ENCODE measurements at regions not wholly inside any gene's neighbourhood (a gene's known extent, or its start where the extent isn't known, plus 50 kb on each side); places are given as distances from the start of the nearest gene placed in this dataset.
"Not testable (repeated sequence)": the region's sequence is repeated elsewhere in the genome, so short reads cannot be mapped to it uniquely, and the experiment has no call there.

DNA sequence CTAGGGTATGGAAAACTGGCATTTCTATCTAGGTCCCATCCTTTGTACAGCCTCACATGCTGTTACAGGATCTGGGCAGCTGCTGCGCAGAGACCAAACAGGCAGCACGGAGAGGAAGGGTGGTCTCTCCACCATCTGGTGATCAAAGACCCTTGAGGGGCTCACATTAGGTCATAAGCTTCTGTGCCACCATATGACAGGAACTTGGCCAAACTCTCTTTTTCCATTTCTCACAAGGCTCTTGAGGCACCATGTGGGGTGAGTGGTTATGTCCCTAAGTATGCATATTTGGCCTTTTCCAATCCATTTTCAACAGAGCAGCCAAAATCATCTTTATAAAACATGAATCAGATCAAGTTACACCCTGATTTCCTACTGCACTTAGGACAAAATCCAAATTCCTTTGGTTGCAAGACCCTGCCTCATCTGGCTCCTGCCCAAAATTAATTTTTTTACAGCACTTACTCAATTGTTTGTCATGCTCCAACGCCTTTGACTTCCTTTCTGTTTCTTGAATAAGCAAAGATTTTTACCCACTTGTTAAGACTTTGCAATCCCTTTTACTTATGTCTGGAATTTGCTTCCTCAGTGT lies 730.0 kb downstream of the MAT2B start:
- DNase-seq, result no peak
- no peaks in the 10 kb centered on the region for H3K4me1 Mint-ChIP-seq
- H3K36me3 Mint-ChIP-seq, result no peaks in the 10 kb centered on the region
- POLR2A ChIA-PET (ENCODE audit: partially characterized antibody), result no interaction called here
- no peaks in the 10 kb centered on the region for H3K36me3 ChIP-seq (ENCODE audit: insufficient read depth, low read length)
- no peaks in the 10 kb centered on the region for H3K27me3 ChIP-seq (ENCODE audit: insufficient read depth, low read length)
- no peak overlapping the region for H3K27ac Mint-ChIP-seq
- peaks cover 0 to 8% (median under 1%) of the 10 kb centered on the region in 8 donors for H3K9me3 Mint-ChIP-seq
- H3K9me3 ChIP-seq (ENCODE audit: control insufficient read depth in 1 of 2, low read length in 2 of 2), result no peaks in the 10 kb centered on the region
- H3K4me1 ChIP-seq (ENCODE audit: insufficient read depth, low read length), result no peaks in the 10 kb centered on the region
- H3K27me3 Mint-ChIP-seq, result no peaks in the 10 kb centered on the region
- no peak overlapping the region for H3K4me3 Mint-ChIP-seq
- H3K27ac ChIP-seq (ENCODE audit: low read depth, low read length), result no peak overlapping the region
- H3K4me3 ChIP-seq (ENCODE audit: low read length in 2 of 2), result no peak overlapping the region
- CTCF ChIA-PET (ENCODE audit: partially characterized antibody), result no interaction called here
- intact Hi-C loops (cut with micrococcal nuclease), result no loop called here

DNA sequence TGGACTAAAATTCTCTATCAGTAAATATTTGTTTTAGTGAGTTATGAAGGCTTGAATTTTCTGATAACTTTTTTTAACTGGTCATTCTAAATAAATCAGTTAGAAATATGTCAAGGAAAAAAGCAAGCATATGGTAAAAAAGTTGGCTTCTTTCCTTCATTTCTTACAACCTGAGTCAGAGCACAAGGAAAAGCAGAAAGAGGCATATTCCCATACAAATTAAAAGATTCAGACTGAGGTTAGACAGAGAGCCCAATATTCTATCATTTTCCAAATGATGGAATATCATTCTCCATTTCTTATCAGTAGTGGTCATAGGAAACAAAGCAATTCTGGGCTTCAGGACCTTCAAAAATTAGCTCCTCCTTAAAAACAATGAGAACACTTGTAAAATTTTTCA lies 732.1 kb downstream of the MAT2B start:
- H3K27me3 Mint-ChIP-seq, result no peaks in the 10 kb centered on the region
- intact Hi-C loops (cut with micrococcal nuclease), result no loop called here

DNA sequence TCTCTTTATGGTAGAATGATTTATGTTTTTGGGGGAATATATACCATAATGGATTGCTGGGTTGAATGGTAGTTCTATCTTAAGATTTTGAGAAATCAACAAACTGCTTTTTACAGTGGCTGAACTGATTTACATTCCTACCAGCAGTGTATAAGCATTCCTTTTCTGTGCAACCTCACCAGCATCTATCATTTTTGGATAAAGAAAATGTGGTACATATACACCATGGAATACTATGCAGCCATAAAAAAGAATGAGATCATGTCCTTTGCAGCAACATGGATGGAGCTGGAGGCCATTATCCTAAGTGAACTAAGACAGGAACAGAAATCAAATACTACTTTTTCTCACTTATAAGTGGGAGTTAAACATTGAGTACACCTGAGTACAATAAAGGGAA lies 746.4 kb downstream of the MAT2B start:
- H3K4me1 Mint-ChIP-seq; H3K4me3 ChIP-seq (ENCODE audit: low read length in 2 of 2); POLR2A ChIA-PET (ENCODE audit: partially characterized antibody); intact Hi-C loops (cut with micrococcal nuclease); H3K27me3 ChIP-seq (ENCODE audit: insufficient read depth, low read length); H3K9me3 ChIP-seq (ENCODE audit: control insufficient read depth in 1 of 2, low read length in 2 of 2); H3K27me3 Mint-ChIP-seq; H3K4me1 ChIP-seq (ENCODE audit: insufficient read depth, low read length); H3K36me3 ChIP-seq (ENCODE audit: insufficient read depth, low read length); CTCF ChIA-PET (ENCODE audit: partially characterized antibody); H3K36me3 Mint-ChIP-seq; H3K27ac Mint-ChIP-seq; H3K4me3 Mint-ChIP-seq; H3K27ac ChIP-seq (ENCODE audit: low read depth, low read length); DNase-seq: not testable (repeated sequence)
- peaks cover 0 to 14% (median 7%) of the 10 kb centered on the region in 8 donors for H3K9me3 Mint-ChIP-seq

More for the DNA sequence above, 732.1 kb downstream of the MAT2B start:
- Mint-ChIP-seq H3K4me3 (no peak overlapping the region), H3K4me1 (no peaks in the 10 kb centered on the region), H3K9me3 (peaks cover 0 to 8% (median 0%) of the 10 kb centered on the region in 8 donors), H3K36me3 (no peaks in the 10 kb centered on the region), H3K27ac (no peak overlapping the region)
- no peaks in the 10 kb centered on the region for H3K36me3 ChIP-seq (ENCODE audit: insufficient read depth, low read length)
- no peak for DNase-seq
- H3K4me3 ChIP-seq (ENCODE audit: low read length in 2 of 2), result no peak overlapping the region
- no peak overlapping the region for H3K27ac ChIP-seq (ENCODE audit: low read depth, low read length)
- ChIA-PET CTCF (ENCODE audit: partially characterized antibody) (no interaction called here), POLR2A (ENCODE audit: partially characterized antibody) (no interaction called here)
- H3K9me3 ChIP-seq (ENCODE audit: control insufficient read depth in 1 of 2, low read length in 2 of 2), result no peaks in the 10 kb centered on the region
- no peaks in the 10 kb centered on the region for H3K27me3 ChIP-seq (ENCODE audit: insufficient read depth, low read length)
- H3K4me1 ChIP-seq (ENCODE audit: insufficient read depth, low read length), result no peaks in the 10 kb centered on the region

DNA sequence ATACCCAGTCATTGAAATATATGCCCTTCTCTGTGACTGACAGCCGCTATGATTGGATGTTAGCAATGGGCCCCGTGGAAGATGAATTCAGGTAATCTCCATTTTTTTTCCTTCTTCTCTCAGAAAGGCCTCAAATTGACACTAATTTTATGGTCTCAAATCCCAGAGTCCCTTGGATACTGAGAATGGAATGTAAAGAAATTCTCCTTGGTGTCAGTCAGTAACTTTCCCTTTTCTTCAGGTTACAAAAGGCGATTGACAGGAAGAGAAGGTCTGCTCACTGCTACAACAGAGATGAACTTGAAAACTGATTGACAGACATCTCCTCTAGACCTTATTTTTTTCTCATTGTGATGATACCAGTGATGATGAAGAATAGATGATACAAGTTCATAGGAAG lies 748.3 kb downstream of the MAT2B start:
- H3K4me1 ChIP-seq (ENCODE audit: insufficient read depth, low read length), result no peaks in the 10 kb centered on the region
- H3K27me3 ChIP-seq (ENCODE audit: insufficient read depth, low read length), result no peaks in the 10 kb centered on the region
- H3K9me3 Mint-ChIP-seq, result peaks cover 0 to 14% (median 8%) of the 10 kb centered on the region in 8 donors
- CTCF ChIA-PET (ENCODE audit: partially characterized antibody), result no interaction called here
- H3K9me3 ChIP-seq (ENCODE audit: control insufficient read depth in 1 of 2, low read length in 2 of 2), result no peaks in the 10 kb centered on the region
- no peaks in the 10 kb centered on the region for H3K36me3 ChIP-seq (ENCODE audit: insufficient read depth, low read length)
- no peak overlapping the region for H3K27ac Mint-ChIP-seq
- no peaks in the 10 kb centered on the region for H3K4me1 Mint-ChIP-seq
- no peak overlapping the region for H3K27ac ChIP-seq (ENCODE audit: low read depth, low read length)
- H3K4me3 Mint-ChIP-seq, result no peak overlapping the region
- POLR2A ChIA-PET (ENCODE audit: partially characterized antibody), result no interaction called here
- H3K36me3 Mint-ChIP-seq, result no peaks in the 10 kb centered on the region
- H3K27me3 Mint-ChIP-seq, result no peaks in the 10 kb centered on the region
- no peak overlapping the region for H3K4me3 ChIP-seq (ENCODE audit: low read length in 2 of 2)
- no peak for DNase-seq
- intact Hi-C loops (cut with micrococcal nuclease), result no loop called here

DNA sequence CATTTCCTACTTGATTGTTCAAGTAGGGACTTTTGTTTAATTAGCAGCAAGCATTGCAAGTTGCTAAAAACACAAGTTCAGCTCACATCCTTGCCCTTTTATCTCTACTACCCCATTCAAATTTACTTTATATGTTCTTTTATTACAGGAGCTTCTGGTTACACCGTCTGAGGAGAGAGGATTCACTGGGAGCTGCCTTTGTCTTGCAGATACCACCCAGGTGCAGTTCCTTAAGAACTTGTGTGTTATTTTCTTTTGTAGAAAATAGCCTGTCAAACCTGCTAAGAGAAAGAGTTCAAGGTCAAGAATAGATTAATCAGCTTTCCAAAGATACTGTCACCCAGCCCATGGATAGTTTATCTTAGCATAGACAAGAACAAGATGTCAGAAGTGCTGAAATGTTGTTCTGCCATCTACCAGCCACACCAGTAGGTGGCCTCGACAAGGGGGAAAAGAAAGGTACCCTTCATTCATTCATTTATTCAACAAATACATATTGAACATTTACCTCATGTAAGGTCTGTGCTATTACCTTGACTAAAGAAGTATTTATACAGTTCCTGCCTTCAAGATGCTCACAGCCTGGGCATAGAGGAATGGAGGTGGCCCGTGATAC lies 750.3 kb downstream of the MAT2B start:
- Mint-ChIP-seq H3K36me3 (no peaks in the 10 kb centered on the region), H3K9me3 (peaks cover 3 to 14% (median 7%) of the 10 kb centered on the region in 8 donors), H3K27ac (no peak overlapping the region), H3K4me1 (no peaks in the 10 kb centered on the region), H3K4me3 (no peak overlapping the region), H3K27me3 (no peaks in the 10 kb centered on the region)
- Histone ChIP-seq H3K36me3 (ENCODE audit: insufficient read depth, low read length) (no peaks in the 10 kb centered on the region), H3K27ac (ENCODE audit: low read depth, low read length) (no peak overlapping the region), H3K4me1 (ENCODE audit: insufficient read depth, low read length) (no peaks in the 10 kb centered on the region), H3K4me3 (ENCODE audit: low read length in 2 of 2) (no peak overlapping the region), H3K9me3 (ENCODE audit: control insufficient read depth in 1 of 2, low read length in 2 of 2) (no peaks in the 10 kb centered on the region), H3K27me3 (ENCODE audit: insufficient read depth, low read length) (no peaks in the 10 kb centered on the region)
- CTCF ChIA-PET (ENCODE audit: partially characterized antibody), result no interaction called here
- POLR2A ChIA-PET (ENCODE audit: partially characterized antibody), result no interaction called here
- DNase-seq, result no peak
- intact Hi-C loops (cut with micrococcal nuclease), result no loop called here

DNA sequence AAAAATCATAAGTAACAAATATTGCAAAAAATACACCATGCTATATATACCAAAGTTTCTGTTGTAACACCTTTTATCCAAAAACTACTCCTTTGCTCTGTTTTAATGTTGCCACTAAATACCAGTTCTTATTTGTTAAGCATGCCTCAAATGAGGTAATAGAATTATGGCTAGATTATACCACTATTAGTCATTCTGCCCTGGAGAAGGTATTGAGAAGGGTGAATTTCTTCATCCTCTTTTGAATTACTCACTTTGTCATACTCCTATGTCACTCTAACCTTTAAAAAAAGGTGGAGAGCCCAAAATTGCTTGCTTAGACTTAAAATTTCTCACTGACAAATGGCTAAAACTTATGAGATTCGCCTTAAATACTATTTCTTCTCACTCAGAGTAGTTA lies 750.9 kb downstream of the MAT2B start:
- H3K36me3 Mint-ChIP-seq, result no peaks in the 10 kb centered on the region
- ChIA-PET POLR2A (ENCODE audit: partially characterized antibody) (no interaction called here), CTCF (ENCODE audit: partially characterized antibody) (no interaction called here)
- Histone ChIP-seq H3K4me1 (ENCODE audit: insufficient read depth, low read length) (no peaks in the 10 kb centered on the region), H3K36me3 (ENCODE audit: insufficient read depth, low read length) (no peaks in the 10 kb centered on the region), H3K9me3 (ENCODE audit: control insufficient read depth in 1 of 2, low read length in 2 of 2) (no peaks in the 10 kb centered on the region), H3K27me3 (ENCODE audit: insufficient read depth, low read length) (no peaks in the 10 kb centered on the region), H3K4me3 (ENCODE audit: low read length in 2 of 2) (no peak overlapping the region), H3K27ac (ENCODE audit: low read depth, low read length) (no peak overlapping the region)
- DNase-seq, result no peak
- no peak overlapping the region for H3K4me3 Mint-ChIP-seq
- intact Hi-C loops (cut with micrococcal nuclease), result no loop called here
- H3K27me3 Mint-ChIP-seq, result no peaks in the 10 kb centered on the region
- H3K27ac Mint-ChIP-seq, result no peak overlapping the region
- H3K9me3 Mint-ChIP-seq, result peaks cover 3 to 14% (median 7%) of the 10 kb centered on the region in 8 donors
- H3K4me1 Mint-ChIP-seq, result no peaks in the 10 kb centered on the region

DNA sequence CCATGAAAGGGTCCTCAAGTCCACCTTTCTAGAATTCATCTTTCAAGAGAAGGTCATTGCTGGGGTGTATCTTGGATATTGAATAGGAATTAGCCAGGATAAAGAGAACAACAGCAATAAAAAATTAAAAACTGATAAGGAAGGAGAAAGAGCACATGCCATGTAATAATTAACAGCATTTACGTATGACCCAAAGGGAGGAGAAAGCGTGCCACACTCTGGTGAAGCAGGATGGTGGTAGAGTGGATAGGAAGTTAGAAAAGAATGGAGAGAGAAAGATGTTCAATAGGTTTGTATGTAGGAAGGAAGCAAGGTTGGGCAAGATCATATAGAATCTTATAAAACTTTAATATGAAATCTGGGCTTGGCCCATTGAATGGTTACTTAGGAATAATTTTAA lies 751.5 kb downstream of the MAT2B start:
- Mint-ChIP-seq H3K27me3 (no peaks in the 10 kb centered on the region), H3K9me3 (peaks cover 3 to 14% (median 7%) of the 10 kb centered on the region in 8 donors), H3K27ac (no peak overlapping the region), H3K4me1 (no peaks in the 10 kb centered on the region), H3K36me3 (no peaks in the 10 kb centered on the region), H3K4me3 (no peak overlapping the region)
- no peak overlapping the region for H3K4me3 ChIP-seq (ENCODE audit: low read length in 2 of 2)
- H3K4me1 ChIP-seq (ENCODE audit: insufficient read depth, low read length), result no peaks in the 10 kb centered on the region
- CTCF ChIA-PET (ENCODE audit: partially characterized antibody), result no interaction called here
- no peaks in the 10 kb centered on the region for H3K27me3 ChIP-seq (ENCODE audit: insufficient read depth, low read length)
- intact Hi-C loops (cut with micrococcal nuclease), result no loop called here
- no peaks in the 10 kb centered on the region for H3K36me3 ChIP-seq (ENCODE audit: insufficient read depth, low read length)
- no peaks in the 10 kb centered on the region for H3K9me3 ChIP-seq (ENCODE audit: control insufficient read depth in 1 of 2, low read length in 2 of 2)
- POLR2A ChIA-PET (ENCODE audit: partially characterized antibody), result no interaction called here
- no peak for DNase-seq
- H3K27ac ChIP-seq (ENCODE audit: low read depth, low read length), result no peak overlapping the region

DNA sequence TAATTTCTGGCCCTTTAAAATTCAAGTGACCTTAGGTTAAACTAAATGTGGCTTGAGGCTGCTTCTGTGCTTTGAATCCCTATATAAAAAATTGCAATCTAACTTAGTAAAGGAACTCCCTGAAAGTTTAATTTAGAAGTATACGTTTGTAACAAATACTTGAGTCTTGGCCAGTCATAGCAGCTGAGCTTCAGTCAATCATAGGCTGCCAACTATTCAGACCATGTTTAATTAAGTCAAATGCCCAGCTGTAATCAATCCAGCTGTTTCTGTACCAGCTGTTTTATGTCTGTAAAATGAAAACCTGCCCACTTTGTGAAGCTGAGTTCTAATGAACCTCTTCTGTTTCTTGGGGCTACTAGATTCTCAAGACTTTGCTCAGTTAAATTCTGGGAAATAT lies 760.1 kb downstream of the MAT2B start:
- Mint-ChIP-seq H3K9me3 (peaks cover 0 to 5% (median 2%) of the 10 kb centered on the region in 8 donors), H3K27ac (no peak overlapping the region), H3K36me3 (no peaks in the 10 kb centered on the region), H3K27me3 (no peaks in the 10 kb centered on the region), H3K4me3 (no peak overlapping the region), H3K4me1 (no peaks in the 10 kb centered on the region)
- Histone ChIP-seq H3K27me3 (ENCODE audit: insufficient read depth, low read length) (no peaks in the 10 kb centered on the region), H3K4me3 (ENCODE audit: low read length in 2 of 2) (no peak overlapping the region), H3K9me3 (ENCODE audit: control insufficient read depth in 1 of 2, low read length in 2 of 2) (no peaks in the 10 kb centered on the region), H3K4me1 (ENCODE audit: insufficient read depth, low read length) (no peaks in the 10 kb centered on the region), H3K36me3 (ENCODE audit: insufficient read depth, low read length) (no peaks in the 10 kb centered on the region), H3K27ac (ENCODE audit: low read depth, low read length) (no peak overlapping the region)
- ChIA-PET CTCF (ENCODE audit: partially characterized antibody) (no interaction called here), POLR2A (ENCODE audit: partially characterized antibody) (no interaction called here)
- DNase-seq, result no peak
- intact Hi-C loops (cut with micrococcal nuclease), result no loop called here

All from CD4-positive, alpha-beta memory T cell (primary cell).